OCI-LY1 (cell line): ENCODE measurements at regions not wholly inside any gene's neighbourhood (a gene's known extent, or its start where the extent isn't known, plus 50 kb on each side); places are given as distances from the start of the nearest gene placed in this dataset.

Source experiments
- CTCF ChIP-seq: fragments of 200-600 bp; sonication (generic), shearing (Covaris generic); IDR thresholded peaks from 2 replicates; pipeline ENCODE4 v1.5.1; 2017; ENCODE audit warnings: mild to moderate bottlenecking, antibody characterized with exemption, low read length, moderate library complexity, mixed read lengths
- EZH2 ChIP-seq: fragments of 200-600 bp; sonication (generic), shearing (Covaris generic); IDR thresholded peaks from 2 replicates; pipeline ENCODE4 v1.8.0; 2017; ENCODE audit warnings: borderline replicate concordance, mixed run types, mild to moderate bottlenecking, antibody characterized with exemption, low read length, moderate library complexity, mixed read lengths

- TF ChIP-seq EZH2 (no peak), CTCF (no peak)
Observed at GRCh38 chr5:67969631-67970030, 245.9 kb upstream of the PIK3R1 start.
